ENCODE measurements at regions not wholly inside any gene's neighbourhood (a gene's known extent, or its start where the extent isn't known, plus 50 kb on each side); places are given as distances from the start of the nearest gene placed in this dataset.

- no peak for TF ChIP-seq NFIC (IDR thresholded peaks at IDR 0.05)
- no peak for TF ChIP-seq RAD21 (IDR thresholded peaks at IDR 0.05; ENCODE audit: low read depth)
- no peak for TF ChIP-seq MAX (IDR thresholded peaks at IDR 0.05)
- no peak for TF ChIP-seq EP300 (IDR thresholded peaks at IDR 0.05; ENCODE audit: borderline replicate concordance)
- no peak for TF ChIP-seq TEAD4 (IDR thresholded peaks at IDR 0.05)
- TF ChIP-seq EGR1 (IDR thresholded peaks at IDR 0.05): no peak
- no peak for TF ChIP-seq TCF12 (IDR thresholded peaks at IDR 0.05; ENCODE audit: low read depth)
- no peak for TF ChIP-seq CREB1 (IDR thresholded peaks at IDR 0.05; ENCODE audit: low read depth)
Observed at GRCh38 chr12:75900226-75900625, 131.3 kb downstream of the PHLDA1 start.

Measured in Ishikawa (cell line).